ENCODE measurements at regions not wholly inside any gene's neighbourhood (a gene's known extent, or its start where the extent isn't known, plus 50 kb on each side); places are given as distances from the start of the nearest gene placed in this dataset.

GRCh38 chr10:117078168-117078837, 59.8 kb downstream of the VAX1 start:
- Histone ChIP-seq H3K9ac (no peak overlapping the region), H3K27me3 (no peaks in the 10 kb centered on the region), H3K9me3 (ENCODE audit: low read depth) (no peaks in the 10 kb centered on the region), H3K4me1 (peaks cover 7% of the 10 kb centered on the region), H3K4me3 (no peak overlapping the region), H2AFZ (replicated peaks) (no peak overlapping the region), H4K20me1 (ENCODE audit: low read depth) (no peaks in the 10 kb centered on the region), H3F3A (ENCODE audit: low read depth) (no peaks in the 10 kb centered on the region), H3K27ac (no peak overlapping the region), H3K36me3 (no peaks in the 10 kb centered on the region), H3K4me2 (no peak overlapping the region), H3K79me2 (ENCODE audit: low read depth) (no peaks in the 10 kb centered on the region)
- no peak for DNase-seq (ENCODE audit: low spot score)
- no peaks in the 10 kb centered on the region for H3K27me3 Mint-ChIP-seq (ENCODE audit: insufficient read depth, low read depth)
- H3K36me3 Mint-ChIP-seq: no peaks in the 10 kb centered on the region
- TF ChIP-seq EZH2 (IDR thresholded peaks at IDR 0.05): no peak
- TF ChIP-seq CTCF (IDR thresholded peaks at IDR 0.05): no peak
- no peak for TF ChIP-seq EZH2phosphoT487 (IDR thresholded peaks at IDR 0.05)
- H3K9me3 Mint-ChIP-seq: no peaks in the 10 kb centered on the region
- H3K4me3 Mint-ChIP-seq: no peak overlapping the region
- no peak overlapping the region for H3K27ac Mint-ChIP-seq
- no peaks in the 10 kb centered on the region for H3K4me1 Mint-ChIP-seq

- H3K4me1 ChIP-seq: peaks cover 15% of the 10 kb centered on the region
- H3K4me1 Mint-ChIP-seq: no peaks in the 10 kb centered on the region
- H3K27ac Mint-ChIP-seq: no peak overlapping the region
- H3K4me3 ChIP-seq: no peak overlapping the region
- no peaks in the 10 kb centered on the region for H3K9me3 Mint-ChIP-seq
- no peaks in the 10 kb centered on the region for H4K20me1 ChIP-seq (ENCODE audit: low read depth)
- H3K79me2 ChIP-seq (ENCODE audit: low read depth): no peaks in the 10 kb centered on the region
- no peak overlapping the region for H3K4me3 Mint-ChIP-seq
- no peak overlapping the region for H3K9ac ChIP-seq
- H3K36me3 Mint-ChIP-seq: no peaks in the 10 kb centered on the region
- H2AFZ ChIP-seq (replicated peaks): no peak overlapping the region
- no peaks in the 10 kb centered on the region for H3F3A ChIP-seq (ENCODE audit: low read depth)
- no peaks in the 10 kb centered on the region for H3K36me3 ChIP-seq
- no peaks in the 10 kb centered on the region for H3K9me3 ChIP-seq (ENCODE audit: low read depth)
- no peaks in the 10 kb centered on the region for H3K27me3 Mint-ChIP-seq (ENCODE audit: insufficient read depth, low read depth)
- DNase-seq (ENCODE audit: low spot score): no peak
- H3K27ac ChIP-seq: no peak overlapping the region
- H3K4me2 ChIP-seq: no peak overlapping the region
- TF ChIP-seq EZH2 (IDR thresholded peaks at IDR 0.05): no peak
- TF ChIP-seq CTCF (IDR thresholded peaks at IDR 0.05): no peak
- TF ChIP-seq EZH2phosphoT487 (IDR thresholded peaks at IDR 0.05): no peak
- no peaks in the 10 kb centered on the region for H3K27me3 ChIP-seq
Observed at GRCh38 chr10:117075064-117075463, 63.0 kb downstream of the VAX1 start.

- H3K36me3 ChIP-seq: no peaks in the 10 kb centered on the region
- Mint-ChIP-seq H3K4me1 (no peaks in the 10 kb centered on the region), H3K4me3 (no peak overlapping the region), H3K9me3 (no peaks in the 10 kb centered on the region), H3K27me3 (ENCODE audit: insufficient read depth, low read depth) (no peaks in the 10 kb centered on the region), H3K36me3 (no peaks in the 10 kb centered on the region), H3K27ac (no peak overlapping the region)
- H2AFZ ChIP-seq (replicated peaks): no peak overlapping the region
- TF ChIP-seq EZH2phosphoT487 (IDR thresholded peaks at IDR 0.05): no peak
- TF ChIP-seq EZH2 (IDR thresholded peaks at IDR 0.05): no peak
- TF ChIP-seq CTCF (IDR thresholded peaks at IDR 0.05): peak; percentile 33
- no peaks in the 10 kb centered on the region for H3K27me3 ChIP-seq
- H3K9ac ChIP-seq: no peak overlapping the region
- no peak overlapping the region for H3K4me3 ChIP-seq
- peaks cover 15% of the 10 kb centered on the region for H3K4me1 ChIP-seq
- H3K79me2 ChIP-seq (ENCODE audit: low read depth): no peaks in the 10 kb centered on the region
- H3K27ac ChIP-seq: no peak overlapping the region
- no peaks in the 10 kb centered on the region for H3K9me3 ChIP-seq (ENCODE audit: low read depth)
- no peaks in the 10 kb centered on the region for H3F3A ChIP-seq (ENCODE audit: low read depth)
- H3K4me2 ChIP-seq: no peak overlapping the region
- DNase-seq (ENCODE audit: low spot score): peak; percentile 33
- no peaks in the 10 kb centered on the region for H4K20me1 ChIP-seq (ENCODE audit: low read depth)
Observed at GRCh38 chr10:117074621-117075020, 63.4 kb downstream of the VAX1 start.

All from neural progenitor cell (in vitro differentiated cells).